ENCODE measurements at regions not wholly inside any gene's neighbourhood (a gene's known extent, or its start where the extent isn't known, plus 50 kb on each side); places are given as distances from the start of the nearest gene placed in this dataset.

- TF ChIP-seq CTCF (IDR thresholded peaks at IDR 0.05; ENCODE audit: low read depth, low read length) = no peak
- no peak for DNase-seq (ENCODE audit: extremely low read depth, low read depth)
Measured at GRCh38 chr12:104858611-104859543, 99.2 kb downstream of the SLC41A2 start.

GRCh38 chr12:104856531-104856930, 101.6 kb downstream of the SLC41A2 start:
- TF ChIP-seq CTCF (IDR thresholded peaks at IDR 0.05; ENCODE audit: low read depth, low read length) = no peak
- no peak for DNase-seq (ENCODE audit: extremely low read depth, low read depth)

- TF ChIP-seq CTCF (IDR thresholded peaks at IDR 0.05; ENCODE audit: low read depth, low read length) = no peak
- DNase-seq (ENCODE audit: extremely low read depth, low read depth) = no peak
Measured at GRCh38 chr12:104855599-104855998, 102.5 kb downstream of the SLC41A2 start.

GRCh38 chr12:104852896-104853295, 105.2 kb downstream of the SLC41A2 start:
- no peak for DNase-seq (ENCODE audit: extremely low read depth, low read depth)
- TF ChIP-seq CTCF (IDR thresholded peaks at IDR 0.05; ENCODE audit: low read depth, low read length) = no peak

- TF ChIP-seq CTCF (IDR thresholded peaks at IDR 0.05; ENCODE audit: low read depth, low read length) = no peak
Measured at GRCh38 chr12:104852102-104852501, 106.0 kb downstream of the SLC41A2 start.

GRCh38 chr12:104850781-104851180, 107.3 kb downstream of the SLC41A2 start:
- TF ChIP-seq CTCF (IDR thresholded peaks at IDR 0.05; ENCODE audit: low read depth, low read length) = no peak

More at GRCh38 chr12:104852102-104852501, 106.0 kb downstream of the SLC41A2 start:
- DNase-seq (ENCODE audit: extremely low read depth, low read depth) = no peak

GRCh38 chr12:104846056-104846767, 111.9 kb downstream of the SLC41A2 start:
- no peak for DNase-seq (ENCODE audit: extremely low read depth, low read depth)
- TF ChIP-seq CTCF (IDR thresholded peaks at IDR 0.05; ENCODE audit: low read depth, low read length) = no peak

More at GRCh38 chr12:104850781-104851180, 107.3 kb downstream of the SLC41A2 start:
- DNase-seq (ENCODE audit: extremely low read depth, low read depth) = no peak
